ENCODE measurements at regions not wholly inside any gene's neighbourhood (a gene's known extent, or its start where the extent isn't known, plus 50 kb on each side); places are given as distances from the start of the nearest gene placed in this dataset.

DNA sequence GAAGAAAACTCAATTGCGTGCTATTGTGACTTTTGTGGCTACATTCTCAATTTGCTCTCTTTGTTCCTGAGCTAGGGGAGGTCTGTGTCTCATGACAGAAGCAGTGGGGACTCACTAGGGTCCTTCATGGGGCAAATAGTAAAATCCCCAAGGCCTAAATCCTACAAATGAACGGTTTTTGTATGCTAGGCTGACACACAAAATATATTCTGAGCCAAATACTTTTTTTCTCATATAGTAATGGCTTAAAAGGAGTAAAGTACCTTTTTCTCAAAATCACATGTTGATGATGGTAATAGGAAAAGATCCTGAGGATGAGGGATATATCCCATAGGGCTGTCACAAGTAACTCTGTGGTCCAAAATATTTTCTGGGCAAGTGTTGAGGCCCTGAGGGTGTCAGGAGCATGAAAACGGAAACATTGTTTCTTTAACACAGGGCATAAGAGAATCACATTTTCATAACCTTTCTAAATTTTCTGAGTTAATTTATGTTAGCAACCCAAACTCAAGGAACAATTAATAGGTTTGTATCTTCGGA, 77.5 kb upstream of the CNTNAP4 start:
- intact Hi-C loops (cut with DNase I) = no loop called here
- no peak for DNase-seq (ENCODE audit: low spot score)
- no peak for ATAC-seq

DNA sequence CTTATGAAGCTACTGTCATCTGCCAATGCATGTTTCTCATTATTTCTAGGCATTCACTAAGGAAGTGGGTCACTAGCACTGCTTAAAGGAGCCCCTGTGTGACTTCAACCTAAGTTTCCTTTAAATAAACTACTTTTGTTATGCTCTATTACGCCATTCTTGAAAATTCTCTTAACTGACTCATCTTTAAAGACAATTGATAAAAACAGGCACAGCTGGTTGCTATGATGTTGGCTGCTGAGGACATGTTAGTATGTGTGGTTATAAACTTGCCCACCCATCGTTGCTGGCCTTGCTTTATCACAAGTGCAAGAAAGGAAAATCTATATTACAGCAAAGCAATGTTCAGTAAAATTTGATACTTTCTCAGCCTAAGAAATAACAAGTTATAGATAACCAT, 75.8 kb upstream of the CNTNAP4 start:
- intact Hi-C loops (cut with DNase I) = no loop called here
- ATAC-seq = no peak
- no peak for DNase-seq (ENCODE audit: low spot score)

DNA sequence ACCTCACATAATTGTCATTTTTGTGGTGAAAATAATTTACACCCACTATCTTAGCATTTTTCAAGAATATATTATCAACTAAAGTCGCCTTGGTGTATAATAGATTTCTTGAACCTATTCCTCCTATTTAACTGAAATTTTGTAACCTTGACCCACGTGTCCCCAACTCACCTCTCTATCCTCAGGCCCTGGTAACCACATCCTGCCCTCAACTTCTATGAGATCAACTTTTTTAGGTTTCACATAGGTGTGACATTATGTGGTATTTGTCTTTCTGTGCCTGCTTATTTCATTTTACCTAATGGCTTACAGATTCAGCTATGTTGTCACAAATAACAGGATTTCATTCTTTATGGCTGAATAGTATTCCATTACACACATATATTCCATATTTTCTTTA, 73.0 kb upstream of the CNTNAP4 start:
- intact Hi-C loops (cut with DNase I) = no loop called here
- no peak for DNase-seq (ENCODE audit: low spot score)
- ATAC-seq = no peak

GRCh38 chr16:76207270-76207669, 69.9 kb upstream of the CNTNAP4 start:
- no peak for DNase-seq (ENCODE audit: low spot score)
- no peak for ATAC-seq
- intact Hi-C loops (cut with DNase I) = no loop called here

- ATAC-seq (no peak), DNase-seq (ENCODE audit: low spot score) (no peak)
- intact Hi-C loops (cut with DNase I) = no loop called here
These were observed 67.0 kb upstream of the CNTNAP4 start for GRCh38 chr16:76210157-76210556.

DNA sequence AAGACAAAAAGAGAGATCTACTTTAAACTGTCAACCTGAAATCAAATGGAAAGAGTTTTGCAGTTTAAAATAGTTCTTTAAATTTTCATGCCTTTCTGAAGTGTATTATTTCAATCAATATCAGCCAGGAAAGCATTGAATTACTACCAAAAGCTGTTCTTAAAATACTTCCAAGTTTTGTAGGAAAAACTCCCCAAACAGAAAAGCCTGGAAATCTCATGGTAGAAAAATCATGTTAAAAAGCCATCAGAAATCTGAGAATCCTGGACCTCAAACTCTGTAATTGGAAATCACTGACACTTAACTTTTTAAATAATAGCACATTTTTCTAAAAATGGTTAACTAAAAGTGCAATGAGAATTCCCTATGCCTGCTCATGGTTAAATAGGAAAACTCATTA, 63.3 kb upstream of the CNTNAP4 start:
- intact Hi-C loops (cut with DNase I) = no loop called here
- ATAC-seq = no peak

GRCh38 chr16:76214856-76215255, 62.3 kb upstream of the CNTNAP4 start:
- DNase-seq (ENCODE audit: low spot score) = no peak
- no peak for ATAC-seq
- intact Hi-C loops (cut with DNase I) = no loop called here

More for the DNA sequence above, 63.3 kb upstream of the CNTNAP4 start:
- no peak for DNase-seq (ENCODE audit: low spot score)

DNA sequence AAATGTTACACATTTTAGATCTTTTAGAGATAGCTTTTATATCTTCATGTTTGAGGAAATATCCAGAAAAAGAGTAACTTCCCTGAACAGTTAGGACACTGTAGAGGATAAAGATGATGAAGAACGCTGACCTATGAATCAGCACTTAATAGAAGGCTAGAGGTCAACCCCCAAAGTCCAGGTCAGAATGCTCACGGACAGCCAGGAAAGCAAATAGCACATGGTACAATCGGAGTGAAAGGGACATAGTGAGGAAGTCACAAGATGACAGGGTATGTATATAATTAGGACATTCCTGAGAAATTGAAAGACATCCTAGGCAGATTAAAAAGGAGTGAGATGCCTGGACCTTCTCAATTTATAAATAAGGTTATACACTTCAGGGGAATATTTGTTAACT, 55.1 kb upstream of the CNTNAP4 start:
- DNase-seq (ENCODE audit: low spot score) = no peak
- ATAC-seq = no peak
- intact Hi-C loops (cut with DNase I) = no loop called here

GRCh38 chr16:76222853-76223252, 54.3 kb upstream of the CNTNAP4 start:
- no peak for ATAC-seq
- DNase-seq (ENCODE audit: low spot score) = no peak
- intact Hi-C loops (cut with DNase I) = no loop called here

DNA sequence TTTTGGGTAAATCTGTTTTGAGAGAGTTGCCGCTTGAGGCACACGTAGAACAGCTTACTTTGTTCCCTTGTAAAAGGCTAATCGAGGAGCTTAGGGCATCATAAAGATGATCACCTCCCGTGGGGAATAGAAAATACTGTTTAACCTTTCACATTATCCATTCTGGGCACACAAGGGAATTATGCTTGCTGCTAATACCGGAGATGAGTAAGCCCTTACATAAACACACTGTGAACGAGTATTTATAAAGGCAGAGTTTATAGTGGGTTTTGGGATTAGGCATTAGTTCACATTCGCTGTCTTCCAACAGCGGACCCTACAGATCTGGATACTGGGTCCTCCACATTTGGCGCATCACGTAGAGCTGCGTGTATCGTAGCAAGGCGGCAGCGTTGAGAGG, 51.2 kb upstream of the CNTNAP4 start:
- no peak for ATAC-seq
- intact Hi-C loops (cut with DNase I) = no loop called here
- no peak for DNase-seq (ENCODE audit: low spot score)

- DNase-seq (ENCODE audit: low spot score) = no peak
- no peak for ATAC-seq
- intact Hi-C loops (cut with DNase I) = no loop called here
These were observed 50.7 kb upstream of the CNTNAP4 start for GRCh38 chr16:76226481-76226880.

Measured in sciatic nerve (tissue), 2 donors.